ENCODE measurements at regions not wholly inside any gene's neighbourhood (a gene's known extent, or its start where the extent isn't known, plus 50 kb on each side); places are given as distances from the start of the nearest gene placed in this dataset.
"Not testable (repeated sequence)": the region's sequence is repeated elsewhere in the genome, so short reads cannot be mapped to it uniquely, and the experiment has no call there.

- no peak for DNase-seq (ENCODE audit: low read depth in 2 of 2)
Measured at GRCh38 chr17:70569128-70569527, 399.8 kb downstream of the KCNJ2 start.

- no peak for DNase-seq (ENCODE audit: low read depth in 2 of 2)
Measured at GRCh38 chr17:70577456-70577855, 408.1 kb downstream of the KCNJ2 start.

DNA sequence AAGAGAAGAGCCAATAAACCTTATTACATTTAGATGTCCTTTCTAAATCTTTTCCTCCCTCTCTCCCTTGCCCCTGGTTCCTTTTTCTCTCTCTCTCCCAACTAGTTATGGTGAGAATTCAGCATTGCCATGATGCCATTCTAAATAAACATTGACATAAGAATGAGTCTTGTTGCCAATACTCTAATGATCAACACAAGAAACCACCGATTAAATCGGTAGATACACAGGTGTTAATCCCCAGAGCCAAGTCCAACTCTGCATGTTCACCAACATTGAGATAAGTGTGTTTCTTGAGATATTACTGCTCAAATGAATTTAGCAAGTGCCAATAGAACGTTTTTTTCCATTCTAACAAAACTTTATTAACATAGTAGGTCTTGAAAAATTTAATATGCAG lies 412.1 kb downstream of the KCNJ2 start:
- no peak for DNase-seq (ENCODE audit: low read depth in 2 of 2)

- DNase-seq (ENCODE audit: low read depth in 2 of 2) = no peak
Measured at GRCh38 chr17:70582777-70583176, 413.4 kb downstream of the KCNJ2 start.

- no peak for DNase-seq (ENCODE audit: low read depth in 2 of 2)
Measured at GRCh38 chr17:70584255-70584654, 414.9 kb downstream of the KCNJ2 start.

DNA sequence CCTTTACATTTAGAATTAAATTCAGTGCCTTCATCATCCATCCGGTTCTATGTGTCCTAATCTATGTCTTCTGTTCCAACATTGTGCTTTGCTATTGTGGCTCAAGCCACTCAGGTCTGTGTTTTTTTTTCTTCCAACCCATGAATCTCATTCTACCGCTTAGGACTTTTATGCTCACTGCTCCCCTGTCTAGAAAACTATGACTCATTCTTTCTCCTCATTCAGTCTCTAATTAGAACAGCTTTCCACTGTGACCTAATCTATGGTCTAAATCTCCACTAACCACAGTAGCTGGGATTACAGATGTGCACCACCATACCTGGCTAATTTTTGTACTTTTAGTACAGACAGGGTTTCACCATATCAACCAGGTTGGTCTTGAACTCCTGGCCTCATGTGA lies 418.7 kb downstream of the KCNJ2 start:
- DNase-seq (ENCODE audit: low read depth in 2 of 2) = no peak

GRCh38 chr17:70597774-70598173 lies 428.4 kb downstream of the KCNJ2 start:
- DNase-seq (ENCODE audit: low read depth in 2 of 2) = no peak

DNA sequence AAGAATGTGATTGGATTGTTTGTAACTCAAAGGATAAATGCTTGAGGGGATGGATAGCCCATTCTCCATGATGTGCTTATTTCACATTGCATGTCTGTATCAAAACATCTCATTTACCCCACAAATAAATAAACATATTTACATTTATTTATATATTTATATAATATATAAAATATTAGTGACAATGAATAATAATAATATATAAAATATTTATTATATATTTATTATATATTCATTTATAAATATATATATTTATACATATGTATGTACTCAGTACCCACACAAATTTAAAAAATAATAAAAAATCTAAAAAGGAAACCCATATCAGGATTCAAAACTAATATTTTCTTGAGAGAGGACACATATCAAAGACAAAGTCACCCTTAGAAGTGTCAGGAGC lies 429.9 kb downstream of the KCNJ2 start:
- DNase-seq (ENCODE audit: low read depth in 2 of 2) = no peak

- DNase-seq (ENCODE audit: low read depth in 2 of 2) = not testable (repeated sequence)
Measured at GRCh38 chr17:70599945-70600344, 430.6 kb downstream of the KCNJ2 start.

DNA sequence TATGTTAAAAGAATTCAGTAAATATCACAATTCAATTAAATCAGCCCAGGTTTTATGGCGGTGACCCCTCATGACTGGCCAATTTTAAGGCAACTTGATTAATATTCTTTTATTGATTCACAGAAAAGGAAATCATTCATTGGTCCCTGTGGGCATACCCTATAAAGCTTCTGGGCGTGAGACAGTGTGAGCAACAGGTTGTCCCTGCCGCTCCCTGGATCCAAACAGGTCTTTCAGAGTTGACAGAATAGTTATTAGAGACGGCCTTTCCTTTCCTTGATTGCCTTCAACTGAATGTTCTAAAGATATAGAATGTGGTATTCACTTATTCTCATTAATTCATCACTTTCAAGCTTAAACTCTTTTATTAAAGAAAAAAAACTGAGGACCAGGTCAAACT lies 433.9 kb downstream of the KCNJ2 start:
- no peak for DNase-seq (ENCODE audit: low read depth in 2 of 2)

- DNase-seq (ENCODE audit: low read depth in 2 of 2) = no peak
Measured at GRCh38 chr17:70604854-70605253, 435.5 kb downstream of the KCNJ2 start.

- DNase-seq (ENCODE audit: low read depth in 2 of 2) = no peak
Measured at GRCh38 chr17:70606086-70606485, 436.8 kb downstream of the KCNJ2 start.

DNA sequence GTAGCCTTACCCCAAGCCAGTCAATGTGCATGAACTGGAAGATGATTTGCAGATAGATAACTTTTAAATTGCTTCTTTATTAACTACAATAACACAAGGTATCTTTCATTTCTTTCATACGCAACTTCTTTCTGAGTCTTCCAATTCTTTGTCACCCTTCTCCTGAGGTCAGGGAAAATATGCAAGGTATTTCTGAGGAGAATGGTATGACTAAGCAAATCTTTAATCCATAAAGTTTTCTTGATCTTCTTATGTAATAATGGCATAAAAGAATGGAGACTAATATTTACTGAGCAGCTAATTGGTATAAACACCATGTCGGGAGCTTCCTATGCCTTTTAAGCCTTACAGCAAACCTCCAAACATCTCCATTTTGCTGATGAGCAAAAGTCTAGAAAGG lies 438.9 kb downstream of the KCNJ2 start:
- no peak for DNase-seq (ENCODE audit: low read depth in 2 of 2)

- no peak for DNase-seq (ENCODE audit: low read depth in 2 of 2)
Measured at GRCh38 chr17:70608957-70609356, 439.6 kb downstream of the KCNJ2 start.

DNA sequence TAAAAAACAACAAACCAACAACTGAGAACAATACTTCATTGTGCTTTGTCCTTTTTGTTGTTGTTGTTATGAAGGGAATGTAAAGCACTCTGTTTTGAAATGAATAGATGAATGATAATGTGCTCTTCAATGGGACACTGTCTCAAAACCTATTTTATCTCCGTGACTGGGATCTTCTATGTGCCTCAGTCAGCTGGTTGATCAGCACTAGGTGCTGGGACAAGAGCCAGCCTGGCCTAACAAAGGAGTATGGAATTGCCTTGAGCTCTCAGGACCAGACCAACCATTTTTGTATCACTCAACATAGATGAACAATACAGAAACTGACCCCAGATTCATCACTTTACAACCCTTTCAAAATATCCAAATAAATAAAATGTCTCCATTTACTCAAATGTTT lies 440.2 kb downstream of the KCNJ2 start:
- DNase-seq (ENCODE audit: low read depth in 2 of 2) = no peak

DNA sequence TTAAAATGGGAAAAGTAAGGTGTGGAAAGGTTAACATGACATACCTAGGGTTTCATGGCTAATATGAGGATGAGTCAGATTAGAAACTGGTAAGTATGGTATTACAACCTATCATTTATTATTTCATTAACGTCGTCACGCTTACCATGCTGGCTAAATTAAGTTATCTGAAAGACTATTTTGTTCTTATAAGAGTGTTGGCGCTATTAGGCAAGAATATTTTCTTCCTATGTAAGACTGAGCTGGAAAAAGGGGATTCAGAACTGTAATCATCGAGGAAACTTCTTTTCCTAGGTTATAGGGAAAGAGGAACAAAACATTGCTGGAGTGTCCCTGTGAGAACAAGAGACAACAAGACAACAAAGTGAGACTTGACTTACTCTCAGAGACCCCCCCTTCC lies 440.8 kb downstream of the KCNJ2 start:
- DNase-seq (ENCODE audit: low read depth in 2 of 2) = no peak

- no peak for DNase-seq (ENCODE audit: low read depth in 2 of 2)
Measured at GRCh38 chr17:70613681-70614080, 444.3 kb downstream of the KCNJ2 start.

DNA sequence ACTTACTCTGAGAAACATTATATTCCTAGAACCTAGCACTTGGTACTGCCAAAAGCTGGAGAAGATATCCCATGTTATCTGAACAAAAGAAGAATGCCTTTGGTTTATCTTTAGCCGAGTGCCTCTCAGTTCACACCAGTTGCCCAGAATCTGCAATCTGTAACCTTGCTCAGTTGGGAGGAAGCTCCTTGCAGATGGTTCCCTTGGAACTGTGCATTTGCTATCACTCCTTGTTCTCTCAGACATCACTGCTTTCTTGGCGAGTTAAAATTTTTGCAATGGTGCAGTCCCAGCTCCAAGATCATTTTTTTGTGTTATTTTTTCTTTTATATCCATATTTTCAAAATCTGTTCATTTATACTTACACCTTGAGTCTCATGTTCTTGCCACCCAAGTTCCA lies 446.5 kb downstream of the KCNJ2 start:
- no peak for DNase-seq (ENCODE audit: low read depth in 2 of 2)

GRCh38 chr17:70618641-70619040 lies 449.3 kb downstream of the KCNJ2 start:
- DNase-seq (ENCODE audit: low read depth in 2 of 2) = no peak

DNA sequence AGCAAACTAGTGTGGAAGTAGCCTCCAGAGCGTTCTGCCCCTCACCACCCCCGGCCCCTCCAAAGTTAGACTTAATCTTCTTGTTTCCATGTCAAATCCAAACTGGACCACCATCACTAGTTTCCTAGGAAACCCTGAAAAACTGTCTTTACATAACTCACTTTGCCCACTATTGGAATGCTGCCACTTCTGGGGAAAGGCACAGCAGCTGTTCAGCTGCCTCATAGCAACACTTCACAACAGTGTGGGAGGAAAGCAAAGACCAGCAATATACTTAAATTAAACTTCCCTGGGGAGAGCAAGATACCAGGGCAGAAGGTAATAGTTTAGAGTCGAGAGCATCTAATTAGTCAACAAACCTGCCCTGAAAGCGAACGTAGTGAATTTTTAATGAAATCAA lies 452.2 kb downstream of the KCNJ2 start:
- no peak for DNase-seq (ENCODE audit: low read depth in 2 of 2)

- peak in 1 of 2 donors; percentile 43 for DNase-seq (ENCODE audit: low read depth in 2 of 2)
Measured at GRCh38 chr17:70622368-70623260, 453.3 kb downstream of the KCNJ2 start.

- DNase-seq (ENCODE audit: low read depth in 2 of 2) = no peak
Measured at GRCh38 chr17:70624211-70624610, 454.9 kb downstream of the KCNJ2 start.

DNA sequence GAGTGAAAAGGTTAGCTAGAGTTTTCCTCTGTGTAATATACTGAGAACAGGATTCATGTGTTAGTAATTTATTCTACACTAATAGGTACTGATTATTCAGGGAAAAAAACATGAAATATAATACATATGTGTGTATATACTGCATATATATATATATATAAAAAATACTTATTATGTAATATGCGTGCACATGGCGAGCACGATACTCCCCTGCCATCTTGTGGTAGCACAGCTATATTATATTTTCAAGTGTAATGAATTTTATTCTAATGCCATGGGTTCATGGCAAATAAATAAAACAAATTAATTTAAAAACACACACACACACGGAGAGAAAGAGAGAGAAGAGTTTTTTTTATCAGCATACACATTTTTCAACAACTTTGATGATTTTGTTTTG lies 460.6 kb downstream of the KCNJ2 start:
- peak in 1 of 2 donors; percentile 8 for DNase-seq (ENCODE audit: low read depth in 2 of 2)

Measured in dermis microvascular lymphatic vessel endothelial cell (primary cell).